ELR (cell line): ENCODE measurements at regions not wholly inside any gene's neighbourhood (a gene's known extent, or its start where the extent isn't known, plus 50 kb on each side); places are given as distances from the start of the nearest gene placed in this dataset.
A peak's percentile ranks its signal among the peaks of the same experiment; 100 is the strongest.

Experiments
- DNase-seq: peaks from one replicate; pipeline ENCODE4 v3.0.0-alpha.2; 2015; ENCODE audit warnings: low read depth

DNA sequence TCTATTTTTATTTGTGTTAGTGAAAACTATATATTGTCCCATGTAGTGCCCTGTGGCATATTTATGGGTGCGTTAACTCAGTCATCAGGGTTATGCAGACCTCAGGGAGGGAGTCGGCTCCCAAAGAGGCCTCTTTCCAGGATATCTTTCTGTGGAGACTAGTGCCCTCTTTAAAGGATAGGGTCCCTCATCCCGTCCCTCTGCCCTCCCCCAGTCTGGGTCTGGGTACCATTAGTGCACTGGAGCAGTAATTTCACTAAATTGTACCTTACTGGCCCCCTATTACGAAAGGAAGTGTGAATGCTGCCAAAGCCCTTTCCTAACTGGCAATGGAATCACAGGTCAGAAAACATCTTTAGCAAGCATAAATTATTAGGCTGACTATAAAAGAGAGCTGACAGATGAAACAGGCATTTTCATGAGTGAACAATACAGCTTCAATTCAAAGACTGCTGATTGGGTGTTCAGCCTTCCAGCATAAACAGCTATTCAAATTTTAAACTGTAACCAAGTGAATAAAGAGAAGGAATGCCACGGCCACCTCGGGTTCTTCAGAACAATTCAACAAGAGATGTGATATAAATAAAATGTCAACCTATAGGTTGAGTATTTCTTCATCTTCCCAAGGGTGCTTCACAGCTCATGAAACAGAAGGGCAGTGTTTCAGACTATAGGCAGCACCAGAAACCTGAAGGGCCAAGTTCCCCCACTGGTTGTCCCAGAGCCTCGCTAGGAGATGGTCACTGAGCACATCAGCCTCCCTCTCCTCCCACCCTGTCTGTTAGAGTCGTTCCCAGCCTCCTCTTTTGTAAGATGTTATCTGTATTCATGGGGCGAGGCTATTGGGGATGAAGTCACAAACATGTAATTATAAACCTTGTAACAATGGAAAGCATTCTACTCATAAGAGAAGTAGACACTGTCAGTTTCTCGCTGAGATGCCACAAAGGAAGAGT lies 318.7 kb downstream of the TMEM161B start:
- no peak for DNase-seq

- no peak for DNase-seq
These were observed 320.2 kb downstream of the TMEM161B start for GRCh38 chr5:87948486-87948885.

DNA sequence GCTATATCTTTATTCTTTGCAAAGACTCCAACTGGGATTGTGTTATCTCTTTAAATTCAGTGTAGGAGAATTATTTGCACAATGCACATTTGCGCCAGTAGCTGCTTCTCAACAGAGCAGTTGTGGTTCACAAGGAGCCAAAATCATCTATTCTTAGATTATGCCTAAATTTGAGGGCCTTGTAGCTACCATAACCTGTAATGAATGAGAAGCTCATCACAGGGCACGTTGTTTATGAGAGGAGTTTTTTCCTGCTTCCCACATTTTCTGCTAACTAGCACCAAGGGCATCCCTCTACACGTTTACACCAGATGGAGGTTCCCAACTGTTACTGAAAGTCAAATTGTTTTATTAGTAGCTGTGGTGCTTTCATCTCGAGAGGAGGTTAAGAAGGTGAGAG lies 322.4 kb downstream of the TMEM161B start:
- no peak for DNase-seq

- DNase-seq: no peak
These were observed 323.4 kb downstream of the TMEM161B start for GRCh38 chr5:87945286-87945650.

- no peak for DNase-seq
These were observed 323.9 kb downstream of the TMEM161B start for GRCh38 chr5:87944553-87945285.

DNA sequence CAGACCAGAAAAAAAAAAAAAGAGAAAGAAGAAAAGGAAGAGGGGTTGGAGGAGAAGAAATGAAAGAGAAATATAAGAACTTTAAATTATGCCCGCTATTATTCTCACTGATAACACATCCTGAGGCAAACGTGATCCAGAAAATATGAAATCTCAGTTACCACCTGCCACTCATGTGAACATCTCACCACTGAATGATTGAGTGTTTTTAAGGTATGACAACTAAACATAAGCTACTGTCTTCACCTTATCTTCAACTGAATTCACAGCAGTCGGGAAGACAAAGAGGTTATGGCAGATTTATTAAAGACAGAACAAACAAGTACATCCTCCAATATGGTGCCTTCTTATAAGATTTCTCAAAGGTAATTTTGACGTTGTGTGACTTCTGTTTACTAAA lies 327.9 kb downstream of the TMEM161B start:
- DNase-seq: no peak

DNA sequence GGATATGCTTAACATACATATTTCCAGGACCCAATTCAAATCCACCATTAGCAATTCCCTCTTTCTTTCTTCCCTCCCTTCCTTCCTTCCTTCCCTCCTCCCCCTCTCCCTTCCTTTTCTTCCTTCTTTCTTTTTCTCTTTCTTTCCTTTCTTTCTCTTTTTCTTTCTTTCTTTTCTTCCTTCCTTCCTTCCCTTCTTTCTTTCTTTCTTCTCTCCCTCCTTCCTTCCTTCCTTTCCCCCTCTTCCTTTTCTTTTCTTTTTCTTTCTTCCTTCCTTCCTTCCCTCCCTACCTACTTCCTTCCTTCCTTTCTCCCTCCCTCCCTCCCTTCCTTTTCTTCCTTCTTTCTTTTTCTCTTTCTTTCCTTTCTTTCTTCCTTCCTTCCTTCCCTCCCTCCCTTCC lies 332.0 kb downstream of the TMEM161B start:
- DNase-seq: no peak

GRCh38 chr5:87924436-87924835 lies 344.2 kb downstream of the TMEM161B start:
- DNase-seq: no peak

GRCh38 chr5:87916320-87916719 lies 352.3 kb downstream of the TMEM161B start:
- DNase-seq: no peak

DNA sequence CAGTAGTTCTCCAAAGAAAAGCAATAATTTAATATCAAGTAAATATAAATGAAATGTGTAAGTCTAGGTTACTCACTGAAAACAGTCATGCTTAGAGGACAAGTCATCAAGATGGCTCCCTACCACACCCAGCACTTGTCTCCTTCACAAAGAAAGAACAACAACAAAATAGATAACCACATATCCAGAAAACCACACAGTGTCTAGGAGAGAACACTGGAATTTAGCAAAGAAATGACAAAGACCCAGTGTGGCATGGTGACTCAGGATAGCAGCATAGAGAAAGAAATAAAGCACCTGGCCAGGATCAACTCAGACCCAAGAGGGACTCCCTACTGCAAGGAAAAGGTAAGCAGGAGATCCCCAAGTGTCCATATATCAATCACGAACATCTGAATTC lies 356.2 kb downstream of the TMEM161B start:
- DNase-seq: no peak

- no peak for DNase-seq
These were observed 359.3 kb downstream of the TMEM161B start for GRCh38 chr5:87909382-87909781.

DNA sequence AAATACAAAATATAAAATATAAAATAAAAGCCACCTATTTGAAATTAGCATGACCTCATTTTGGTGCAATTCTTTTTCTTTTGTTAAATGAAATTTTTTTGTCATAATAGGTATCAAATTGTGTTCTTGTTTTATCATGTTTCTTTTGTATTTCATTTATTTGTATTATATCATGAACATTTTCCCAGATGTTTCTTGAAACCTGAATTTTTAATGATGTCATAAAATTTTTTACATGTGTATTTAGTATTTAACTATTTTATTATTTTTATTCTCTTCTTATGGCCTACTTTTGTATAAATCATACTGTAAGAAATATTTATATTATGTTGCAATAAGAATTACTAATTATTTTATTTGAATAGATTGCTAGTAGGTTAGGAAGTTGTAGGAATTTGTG lies 361.7 kb downstream of the TMEM161B start:
- no peak for DNase-seq

- DNase-seq: no peak
These were observed 368.2 kb downstream of the TMEM161B start for GRCh38 chr5:87900419-87900818.

DNA sequence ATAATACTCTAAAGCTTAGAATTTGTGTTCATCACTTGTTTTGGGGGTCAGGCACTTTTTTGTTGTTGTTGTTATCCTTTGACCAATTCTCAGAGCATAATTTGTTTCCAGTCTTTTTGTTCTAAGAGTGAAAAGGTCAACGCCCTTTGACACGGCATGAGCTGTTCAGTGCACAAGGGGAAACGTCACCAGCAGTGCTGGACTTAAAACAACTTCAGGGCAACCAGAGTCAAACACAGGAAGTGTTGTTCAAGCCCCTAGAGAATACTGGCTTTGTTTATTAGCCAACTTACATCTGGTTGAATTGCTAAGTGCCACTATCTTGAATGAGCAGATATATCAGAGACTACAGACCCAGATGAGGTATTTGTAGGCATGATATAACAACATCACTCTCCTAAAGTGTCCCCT lies 368.9 kb downstream of the TMEM161B start:
- DNase-seq: no peak

DNA sequence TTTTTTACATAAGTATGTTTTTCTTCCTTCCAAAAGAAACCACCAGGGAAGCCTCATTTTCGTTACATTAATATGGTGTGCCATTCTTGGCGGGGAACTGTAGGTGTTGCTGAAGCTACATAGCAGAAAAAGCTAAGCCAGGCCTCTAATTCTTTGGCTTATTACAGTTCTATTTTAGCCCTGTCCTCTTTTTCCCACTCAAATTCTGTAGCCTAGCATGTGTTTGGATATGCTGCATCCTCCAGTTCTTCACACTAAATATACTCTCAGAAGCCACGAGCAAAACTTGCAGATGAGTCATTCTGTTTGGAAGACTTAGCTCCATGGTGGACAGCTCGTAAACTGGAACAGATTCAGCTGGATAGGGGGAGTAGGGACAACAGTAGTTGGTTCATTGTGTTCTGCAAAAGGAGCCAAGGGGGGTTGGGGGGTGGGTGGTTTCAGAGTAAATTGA lies 369.4 kb downstream of the TMEM161B start:
- peak; percentile 1 for DNase-seq

- no peak for DNase-seq
These were observed 370.1 kb downstream of the TMEM161B start for GRCh38 chr5:87898574-87898973.

DNA sequence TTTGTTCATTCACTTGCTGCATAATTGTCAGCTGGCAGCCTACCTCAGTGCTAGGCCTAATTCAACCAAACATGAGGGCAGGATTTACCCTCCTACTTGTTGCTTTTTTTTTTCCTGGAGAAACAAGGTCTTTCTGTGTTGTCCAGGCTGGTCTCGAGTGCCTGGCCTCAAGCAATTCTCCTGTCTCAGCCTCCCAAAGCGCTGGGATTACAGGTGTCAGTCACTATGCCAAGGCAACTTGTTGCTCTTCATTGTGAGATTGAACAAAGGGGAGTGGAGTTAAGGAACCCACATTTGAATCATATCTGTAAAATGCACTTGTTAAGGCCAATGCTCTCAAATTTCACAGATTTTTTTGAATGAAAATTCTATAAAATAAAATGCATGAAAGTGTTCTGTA lies 380.5 kb downstream of the TMEM161B start:
- DNase-seq: no peak

GRCh38 chr5:87887247-87887646 lies 381.4 kb downstream of the TMEM161B start:
- no peak for DNase-seq

- DNase-seq: no peak
These were observed 382.5 kb downstream of the TMEM161B start for GRCh38 chr5:87886164-87886563.

GRCh38 chr5:87885758-87886157 lies 382.9 kb downstream of the TMEM161B start:
- peak; percentile 2 for DNase-seq

DNA sequence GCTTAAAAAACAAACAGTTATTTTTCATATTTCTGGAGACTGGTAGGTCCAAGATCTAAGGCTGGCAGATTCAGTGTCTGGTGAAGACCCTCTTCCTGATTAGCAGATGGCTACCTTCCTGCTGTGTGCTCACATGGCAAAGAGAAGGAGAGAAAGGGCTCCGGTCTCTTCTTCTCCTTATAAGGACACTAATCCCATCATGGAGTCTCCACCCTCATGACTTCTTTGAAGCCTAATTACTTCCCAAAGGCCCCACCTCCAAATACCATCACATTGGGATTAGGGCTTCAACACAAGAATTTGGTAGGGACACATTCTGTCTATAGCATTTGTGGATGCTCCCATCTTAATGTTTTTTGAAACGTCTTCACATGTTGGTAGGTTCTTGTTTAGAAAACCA lies 391.1 kb downstream of the TMEM161B start:
- no peak for DNase-seq

DNA sequence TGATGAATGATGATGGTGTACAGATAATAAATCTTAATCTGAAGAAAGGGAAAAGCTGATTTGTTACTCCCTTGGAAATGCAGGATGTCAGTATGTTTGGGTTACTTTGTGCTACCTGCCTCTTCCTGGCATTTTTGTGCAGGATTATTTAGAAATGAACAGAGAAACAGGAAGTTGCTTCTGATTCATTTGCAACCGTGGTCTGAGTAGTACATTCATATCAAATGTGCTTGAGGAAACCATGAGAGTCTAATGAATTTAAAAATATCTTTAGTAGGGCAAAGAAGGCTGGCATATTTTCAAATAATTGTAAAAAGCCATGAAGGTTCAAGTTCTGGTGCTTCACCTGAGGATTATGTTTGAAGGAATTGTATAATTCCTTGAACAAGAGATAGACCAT lies 391.6 kb downstream of the TMEM161B start:
- DNase-seq: no peak

- DNase-seq: no peak
These were observed 392.0 kb downstream of the TMEM161B start for GRCh38 chr5:87876616-87877015.
